Peyer's patch (tissue), 4 donors: ENCODE measurements at regions not wholly inside any gene's neighbourhood (a gene's known extent, or its start where the extent isn't known, plus 50 kb on each side); places are given as distances from the start of the nearest gene placed in this dataset.

ENCODE experiments used
- DNase-seq, 3 donors: peaks; one replicate each; pipeline ENCODE4 v3.0.0-alpha.2; 2017 to 2019
- H3K27ac ChIP-seq, 4 donors: fragments of 200-600 bp; sonication (generic); one replicate each; pipeline ENCODE4 v1.5.1; 2016 to 2019
- H3K27me3 ChIP-seq, 2 donors: fragments of 200-600 bp; sonication (generic); one replicate each; pipeline ENCODE4 v1.5.1; 2019
- H3K36me3 ChIP-seq, 3 donors: fragments of 200-600 bp; sonication (generic); one replicate each; pipeline ENCODE4 v1.5.1; 2016 to 2019
- H3K4me1 ChIP-seq, 4 donors: fragments of 200-600 bp; sonication (generic); one replicate each; pipeline ENCODE4 v1.5.1; 2016 to 2019
- H3K4me3 ChIP-seq, 4 donors: fragments of 200-600 bp; sonication (generic); 1 replicate in 3 of 4; 2 replicates in 1 of 4; pipeline ENCODE4 v1.5.1; 2016 to 2019; ENCODE audit warnings: mild to moderate bottlenecking in 1 of 4
- H3K9me3 ChIP-seq, 4 donors: fragments of 200-600 bp; sonication (generic); one replicate each; pipeline ENCODE4 v1.5.1; 2016 to 2019; ENCODE audit warnings: mild to moderate bottlenecking in 1 of 4
- POLR2A ChIP-seq, 2 donors: fragments of 450-650 bp; IDR thresholded peaks; one replicate each; pipeline ENCODE4 v1.5.1; 2017; ENCODE audit warnings: antibody characterized with exemption in 2 of 2, mild to moderate bottlenecking in 2 of 2, moderate library complexity in 2 of 2
- TF ChIP-seq, protein P1 (sequence below), 6 experiments: fragments of 450-650 bp in 4 of 6; fragments of 200-600 bp in 2 of 6; sonication (generic) in 1 of 6; IDR thresholded peaks; one replicate each; pipeline ENCODE4 v1.5.1; 2017 to 2019; ENCODE audit warnings: antibody characterized with exemption in 6 of 6, mild to moderate bottlenecking in 3 of 6, moderate library complexity in 1 of 6

- TF ChIP-seq POLR2A (IDR thresholded peaks at IDR 0.05): no peak
- TF ChIP-seq, protein P1, sequence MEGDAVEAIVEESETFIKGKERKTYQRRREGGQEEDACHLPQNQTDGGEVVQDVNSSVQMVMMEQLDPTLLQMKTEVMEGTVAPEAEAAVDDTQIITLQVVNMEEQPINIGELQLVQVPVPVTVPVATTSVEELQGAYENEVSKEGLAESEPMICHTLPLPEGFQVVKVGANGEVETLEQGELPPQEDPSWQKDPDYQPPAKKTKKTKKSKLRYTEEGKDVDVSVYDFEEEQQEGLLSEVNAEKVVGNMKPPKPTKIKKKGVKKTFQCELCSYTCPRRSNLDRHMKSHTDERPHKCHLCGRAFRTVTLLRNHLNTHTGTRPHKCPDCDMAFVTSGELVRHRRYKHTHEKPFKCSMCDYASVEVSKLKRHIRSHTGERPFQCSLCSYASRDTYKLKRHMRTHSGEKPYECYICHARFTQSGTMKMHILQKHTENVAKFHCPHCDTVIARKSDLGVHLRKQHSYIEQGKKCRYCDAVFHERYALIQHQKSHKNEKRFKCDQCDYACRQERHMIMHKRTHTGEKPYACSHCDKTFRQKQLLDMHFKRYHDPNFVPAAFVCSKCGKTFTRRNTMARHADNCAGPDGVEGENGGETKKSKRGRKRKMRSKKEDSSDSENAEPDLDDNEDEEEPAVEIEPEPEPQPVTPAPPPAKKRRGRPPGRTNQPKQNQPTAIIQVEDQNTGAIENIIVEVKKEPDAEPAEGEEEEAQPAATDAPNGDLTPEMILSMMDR (IDR thresholded peaks at IDR 0.05): no peak
- no peaks in the 10 kb centered on the region for H3K36me3 ChIP-seq
- no peaks in the 10 kb centered on the region for H3K27me3 ChIP-seq
- DNase-seq: no peak
- no peak overlapping the region for H3K4me3 ChIP-seq
- H3K27ac ChIP-seq: no peak overlapping the region
- H3K9me3 ChIP-seq: no peaks in the 10 kb centered on the region
- no peaks in the 10 kb centered on the region for H3K4me1 ChIP-seq
Measured at GRCh38 chr5:165928971-165929370, 2362.5 kb upstream of the WWC1 start.

DNA sequence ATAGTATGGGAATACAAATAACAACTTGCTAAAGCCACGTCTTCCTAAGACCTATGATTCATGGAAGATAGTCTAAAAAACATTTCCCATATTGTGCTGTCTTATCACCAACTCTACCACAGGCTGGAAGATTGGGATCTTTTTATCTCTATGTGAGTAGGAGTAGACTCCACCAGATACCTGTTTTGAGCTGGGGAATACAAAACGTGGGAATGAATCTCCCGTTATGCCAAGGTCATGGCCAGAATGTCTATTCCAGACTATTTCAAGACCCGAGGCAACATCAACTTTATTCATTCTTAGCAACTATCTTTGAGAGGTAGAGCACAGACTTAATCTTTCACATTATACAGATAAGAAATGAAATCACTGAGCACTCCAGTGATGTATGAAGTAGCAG is 2350.9 kb upstream of the WWC1 start:
- H3K4me1 ChIP-seq: no peaks in the 10 kb centered on the region
- no peak overlapping the region for H3K27ac ChIP-seq
- no peaks in the 10 kb centered on the region for H3K9me3 ChIP-seq
- DNase-seq: no peak
- TF ChIP-seq, protein P1 (IDR thresholded peaks at IDR 0.05): no peak
- no peak for TF ChIP-seq POLR2A (IDR thresholded peaks at IDR 0.05)
- no peaks in the 10 kb centered on the region for H3K36me3 ChIP-seq
- H3K4me3 ChIP-seq: no peak overlapping the region
- H3K27me3 ChIP-seq: no peaks in the 10 kb centered on the region

DNA sequence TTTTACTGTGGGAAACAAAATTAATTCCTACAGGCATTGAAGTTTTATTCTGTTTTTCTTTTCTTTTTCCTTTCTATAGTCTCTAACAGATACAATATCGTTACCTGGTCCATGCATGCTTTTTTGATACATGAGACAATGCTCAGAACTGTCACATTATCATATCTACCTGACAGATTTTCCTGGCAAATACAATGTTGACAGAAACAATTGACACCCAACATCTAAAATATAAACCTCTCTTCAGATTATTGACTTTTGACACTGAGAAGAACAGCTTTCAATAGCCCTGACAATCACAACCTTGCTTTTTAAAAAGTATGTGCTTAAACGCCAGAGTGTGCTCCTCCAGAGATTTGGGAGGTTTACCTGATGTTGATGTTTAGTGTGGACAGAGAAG is 2334.6 kb upstream of the WWC1 start:
- H3K27me3 ChIP-seq: no peaks in the 10 kb centered on the region
- DNase-seq: no peak
- TF ChIP-seq POLR2A (IDR thresholded peaks at IDR 0.05): no peak
- TF ChIP-seq, protein P1 (IDR thresholded peaks at IDR 0.05): no peak
- H3K27ac ChIP-seq: no peak overlapping the region
- no peaks in the 10 kb centered on the region for H3K9me3 ChIP-seq
- no peaks in the 10 kb centered on the region for H3K4me1 ChIP-seq
- H3K4me3 ChIP-seq: no peak overlapping the region
- no peaks in the 10 kb centered on the region for H3K36me3 ChIP-seq

DNA sequence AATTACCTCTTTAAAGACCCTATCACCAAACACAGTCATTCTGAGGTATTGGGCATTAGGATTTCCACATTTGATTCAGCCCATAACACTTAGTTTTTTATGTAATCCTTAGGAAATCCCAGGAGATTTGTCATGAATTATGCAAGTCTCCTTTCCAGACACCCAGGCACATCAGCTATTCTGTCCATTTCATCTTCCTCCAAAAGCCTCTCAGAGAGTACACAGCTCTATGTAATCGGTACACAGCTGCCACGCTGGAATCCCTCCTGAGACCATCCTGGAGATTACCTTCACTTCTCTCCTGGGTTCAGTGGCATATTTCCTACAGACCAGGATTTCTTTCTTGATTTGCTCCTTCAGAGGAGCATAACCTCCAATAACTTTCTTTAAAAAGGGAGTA is 2309.8 kb upstream of the WWC1 start:
- no peaks in the 10 kb centered on the region for H3K9me3 ChIP-seq

DNA sequence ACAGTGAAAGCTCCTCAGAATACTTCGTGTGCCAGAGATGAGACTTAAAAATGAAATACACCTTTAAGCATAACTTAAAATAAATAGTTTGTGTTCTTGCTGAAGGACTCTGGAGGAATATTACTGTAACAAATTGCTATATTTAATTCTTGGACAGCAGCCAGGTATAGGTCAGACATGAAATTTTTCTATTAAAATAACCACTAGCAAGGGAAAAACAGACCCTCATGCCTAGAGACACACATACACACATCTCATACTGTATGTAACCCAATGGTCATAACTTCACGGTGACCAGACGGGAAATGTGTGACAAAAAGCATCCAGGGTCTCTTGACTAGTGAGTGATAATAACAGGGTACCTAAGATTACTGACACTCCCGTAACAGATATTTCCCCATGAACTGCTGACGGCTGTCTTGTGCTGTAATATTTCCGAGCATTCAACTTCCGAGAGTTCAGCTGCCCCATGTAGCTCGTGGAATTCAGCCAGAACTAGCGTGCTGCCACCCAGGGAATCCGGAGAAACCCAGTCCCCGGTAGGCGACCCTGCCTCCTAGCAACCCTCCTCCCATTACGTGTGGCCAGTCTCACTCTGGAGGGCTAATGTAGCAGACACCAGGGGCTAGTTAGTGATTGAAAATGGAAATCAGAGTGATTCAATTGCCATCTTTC is 2295.1 kb upstream of the WWC1 start:
- Histone ChIP-seq H3K27ac (no peak overlapping the region), H3K27me3 (no peaks in the 10 kb centered on the region), H3K36me3 (no peaks in the 10 kb centered on the region), H3K9me3 (no peaks in the 10 kb centered on the region), H3K4me3 (no peak overlapping the region), H3K4me1 (no peaks in the 10 kb centered on the region)
- TF ChIP-seq, protein P1 (IDR thresholded peaks at IDR 0.05): no peak
- TF ChIP-seq POLR2A (IDR thresholded peaks at IDR 0.05): no peak
- no peak for DNase-seq

More for the DNA sequence above, 2309.8 kb upstream of the WWC1 start:
- H3K4me1 ChIP-seq: no peaks in the 10 kb centered on the region
- H3K36me3 ChIP-seq: no peaks in the 10 kb centered on the region
- H3K4me3 ChIP-seq: no peak overlapping the region
- TF ChIP-seq, protein P1 (IDR thresholded peaks at IDR 0.05): no peak
- TF ChIP-seq POLR2A (IDR thresholded peaks at IDR 0.05): no peak
- H3K27me3 ChIP-seq: no peaks in the 10 kb centered on the region
- no peak overlapping the region for H3K27ac ChIP-seq
- no peak for DNase-seq
